NB4 (cell line): ENCODE measurements at regions not wholly inside any gene's neighbourhood (a gene's known extent, or its start where the extent isn't known, plus 50 kb on each side); places are given as distances from the start of the nearest gene placed in this dataset.

Experiments
- DNase-seq: peaks from one replicate; pipeline ENCODE4 v3.0.0; 2010; ENCODE audit warnings: low read depth
- H3K4me3 ChIP-seq: one replicate; pipeline ENCODE4 v1.5.1; 2011; ENCODE audit warnings: mild to moderate bottlenecking, low read depth, low read length, moderate library complexity
- CTCF ChIP-seq: IDR thresholded peaks from one replicate; pipeline ENCODE4 v1.5.1; 2012; ENCODE audit warnings: low read depth, low read length
- MYC ChIP-seq: IDR thresholded peaks from 2 replicates; pipeline ENCODE4 v1.6.1; 2011; ENCODE audit warnings: low read depth, low read length
- POLR2A ChIP-seq: IDR thresholded peaks from 2 replicates; pipeline ENCODE4 v1.6.1; 2011; ENCODE audit warnings: mild to moderate bottlenecking; ENCODE audit not compliant: insufficient read length; ENCODE audit errors: extremely low read depth
- TF ChIP-seq, protein P1 (sequence below): IDR thresholded peaks from 2 replicates; pipeline ENCODE4 v1.6.1; 2011; ENCODE audit warnings: low read depth, low read length

- no peak for TF ChIP-seq MYC
- TF ChIP-seq POLR2A = no peak
- TF ChIP-seq, protein P1, sequence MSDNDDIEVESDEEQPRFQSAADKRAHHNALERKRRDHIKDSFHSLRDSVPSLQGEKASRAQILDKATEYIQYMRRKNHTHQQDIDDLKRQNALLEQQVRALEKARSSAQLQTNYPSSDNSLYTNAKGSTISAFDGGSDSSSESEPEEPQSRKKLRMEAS = no peak
- no peak for TF ChIP-seq CTCF
- DNase-seq = no peak
These were observed 175.3 kb upstream of the HS3ST3A1 start for GRCh38 chr17:13777003-13777402.

DNA sequence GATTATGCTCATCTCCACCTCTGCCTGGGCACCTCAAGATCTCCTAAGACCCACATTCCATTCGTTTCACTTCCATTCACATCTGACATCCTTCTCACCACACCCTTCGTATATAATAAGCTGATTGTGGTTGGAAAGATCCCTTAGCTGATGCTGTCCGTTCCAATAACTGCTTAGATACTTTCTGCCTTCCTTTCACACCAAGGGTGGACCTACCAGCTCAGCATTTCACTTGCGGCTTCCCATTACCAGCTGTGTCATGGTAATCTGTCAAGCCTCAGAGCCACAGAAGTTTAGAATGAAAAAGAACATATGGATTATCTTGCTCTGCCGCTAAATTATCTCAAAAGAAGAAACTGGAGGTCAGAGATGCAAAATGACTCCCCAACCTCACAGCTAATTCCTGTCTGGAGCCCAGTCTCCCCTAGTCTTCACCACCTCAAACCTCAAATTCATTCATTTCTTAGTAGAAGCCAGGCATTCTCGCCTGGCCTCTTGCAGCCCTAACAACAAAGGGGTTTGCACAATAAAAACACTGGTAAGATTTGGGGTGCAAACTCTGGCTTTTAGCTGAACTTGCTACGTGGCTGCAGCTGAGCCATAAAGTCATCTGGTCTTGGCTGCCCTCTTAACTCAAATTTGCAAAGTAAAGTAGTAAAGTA is 182.8 kb upstream of the HS3ST3A1 start:
- no peak overlapping the region for H3K4me3 ChIP-seq
- no peak for DNase-seq
- TF ChIP-seq, protein P1 = no peak
- TF ChIP-seq POLR2A (no peak), CTCF (no peak)

More at GRCh38 chr17:13777003-13777402, 175.3 kb upstream of the HS3ST3A1 start:
- no peak overlapping the region for H3K4me3 ChIP-seq

GRCh38 chr17:13785981-13786598 is 184.4 kb upstream of the HS3ST3A1 start:
- DNase-seq = no peak
- no peak overlapping the region for H3K4me3 ChIP-seq
- TF ChIP-seq MYC = no peak
- TF ChIP-seq, protein P1 = no peak
- TF ChIP-seq CTCF = no peak
- TF ChIP-seq POLR2A = no peak

- TF ChIP-seq CTCF (no peak), MYC (no peak), POLR2A (no peak)
- TF ChIP-seq, protein P1 = no peak
- H3K4me3 ChIP-seq = no peak overlapping the region
- DNase-seq = no peak
These were observed 185.9 kb upstream of the HS3ST3A1 start for GRCh38 chr17:13787636-13788035.

- DNase-seq = no peak
- TF ChIP-seq CTCF (no peak), POLR2A (no peak), MYC (no peak)
- TF ChIP-seq, protein P1 = no peak
- H3K4me3 ChIP-seq = no peak overlapping the region
These were observed 186.7 kb upstream of the HS3ST3A1 start for GRCh38 chr17:13788385-13788784.
